Fibroblast of pulmonary artery (primary cell): ENCODE measurements at regions not wholly inside any gene's neighbourhood (a gene's known extent, or its start where the extent isn't known, plus 50 kb on each side); places are given as distances from the start of the nearest gene placed in this dataset.

Source experiments
- DNase-seq: peaks from one replicate; pipeline ENCODE4 v3.0.0-alpha.2; 2010; ENCODE audit warnings: low read depth
- H3K4me3 ChIP-seq: replicated peaks from 2 replicates; pipeline ENCODE4 v1.5.1; 2011; ENCODE audit warnings: low read depth, mild to moderate bottlenecking, control low read depth, low read length, moderate library complexity
- CTCF ChIP-seq: IDR thresholded peaks from 2 replicates; pipeline ENCODE4 v1.5.1; 2011; ENCODE audit warnings: mild to moderate bottlenecking, control low read depth, low read length, inconsistent platforms; ENCODE audit errors: missing control alignments

- TF ChIP-seq CTCF, result no peak
- peak; percentile 6 for DNase-seq
- no peak overlapping the region for H3K4me3 ChIP-seq
Observed at GRCh38 chr4:160318567-160319220, 1215.8 kb downstream of the RAPGEF2 start.

- TF ChIP-seq CTCF, result no peak
- H3K4me3 ChIP-seq, result no peak overlapping the region
- peak; percentile 26 for DNase-seq
Observed at GRCh38 chr4:160319221-160319867, 1216.5 kb downstream of the RAPGEF2 start.

GRCh38 chr4:160319868-160320260 is 1217.0 kb downstream of the RAPGEF2 start:
- H3K4me3 ChIP-seq, result no peak overlapping the region
- no peak for DNase-seq

GRCh38 chr4:160326110-160326509 is 1223.2 kb downstream of the RAPGEF2 start:
- no peak overlapping the region for H3K4me3 ChIP-seq
- no peak for DNase-seq
- TF ChIP-seq CTCF, result no peak

More at GRCh38 chr4:160319868-160320260, 1217.0 kb downstream of the RAPGEF2 start:
- no peak for TF ChIP-seq CTCF

- no peak overlapping the region for H3K4me3 ChIP-seq
- DNase-seq, result no peak
- no peak for TF ChIP-seq CTCF
Observed at GRCh38 chr4:160347197-160347596, 1244.3 kb downstream of the RAPGEF2 start.

- H3K4me3 ChIP-seq, result no peak overlapping the region
- no peak for DNase-seq
- TF ChIP-seq CTCF, result no peak
Observed at GRCh38 chr4:160350944-160351343, 1248.1 kb downstream of the RAPGEF2 start.

- no peak overlapping the region for H3K4me3 ChIP-seq
- no peak for DNase-seq
- TF ChIP-seq CTCF, result no peak
Observed at GRCh38 chr4:160352637-160353036, 1249.8 kb downstream of the RAPGEF2 start.
